KG1 (cell line): ENCODE measurements at regions not wholly inside any gene's neighbourhood (a gene's known extent, or its start where the extent isn't known, plus 50 kb on each side); places are given as distances from the start of the nearest gene placed in this dataset.
A peak's percentile ranks its signal among the peaks of the same experiment; 100 is the strongest.
"Not testable (repeated sequence)": the region's sequence is repeated elsewhere in the genome, so short reads cannot be mapped to it uniquely, and the experiment has no call there.

ENCODE experiments used
- DNase-seq: peaks from one replicate; lab custom pipeline; 2025; lab: John Stamatoyannopoulos, UW

GRCh38 chrX:46220822-46221221 lies 324.4 kb downstream of the ZNF674 start:
- no peak for DNase-seq

GRCh38 chrX:46218373-46218772 lies 326.8 kb downstream of the ZNF674 start:
- no peak for DNase-seq

DNA sequence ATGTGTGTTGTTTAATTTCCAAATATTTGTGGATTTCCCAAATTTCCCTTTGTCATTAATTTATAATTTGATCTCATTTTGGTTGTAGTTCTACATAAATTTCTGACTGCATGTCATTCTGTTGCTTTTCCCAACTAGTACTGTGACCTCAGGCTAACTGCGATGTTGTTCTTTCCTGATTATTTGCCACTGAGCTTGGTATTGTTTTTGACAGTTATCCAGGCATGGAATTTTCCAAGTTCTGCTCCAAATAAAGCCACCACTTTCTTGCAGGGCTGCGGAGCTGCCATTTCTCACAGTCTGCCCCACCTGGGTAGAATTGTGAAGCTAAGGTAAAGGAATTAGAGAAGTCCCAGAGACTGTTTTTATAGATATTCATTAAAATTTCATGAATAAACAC lies 328.8 kb downstream of the ZNF674 start:
- no peak for DNase-seq

GRCh38 chrX:46211079-46211478 lies 334.1 kb downstream of the ZNF674 start:
- DNase-seq, result no peak

DNA sequence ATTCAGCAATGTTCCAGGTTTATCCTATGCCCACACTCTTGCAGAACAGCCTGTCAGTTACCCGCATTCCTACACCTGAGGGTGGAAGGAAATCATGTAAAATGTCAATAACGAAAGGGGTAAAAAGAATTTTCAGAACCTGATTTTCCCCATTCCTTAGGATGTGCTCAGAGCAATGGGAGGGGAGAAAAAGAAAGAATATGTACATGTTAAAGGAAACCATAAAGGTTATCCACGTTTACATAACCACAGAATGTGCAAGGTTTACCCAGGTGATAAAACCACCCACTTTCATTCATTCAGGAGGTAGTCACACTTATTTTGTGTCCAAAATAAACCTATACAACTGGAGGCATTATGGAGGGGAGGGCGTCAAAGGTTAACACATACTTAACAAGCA lies 335.5 kb downstream of the ZNF674 start:
- DNase-seq, result no peak

GRCh38 chrX:46209037-46209436 lies 336.2 kb downstream of the ZNF674 start:
- no peak for DNase-seq

DNA sequence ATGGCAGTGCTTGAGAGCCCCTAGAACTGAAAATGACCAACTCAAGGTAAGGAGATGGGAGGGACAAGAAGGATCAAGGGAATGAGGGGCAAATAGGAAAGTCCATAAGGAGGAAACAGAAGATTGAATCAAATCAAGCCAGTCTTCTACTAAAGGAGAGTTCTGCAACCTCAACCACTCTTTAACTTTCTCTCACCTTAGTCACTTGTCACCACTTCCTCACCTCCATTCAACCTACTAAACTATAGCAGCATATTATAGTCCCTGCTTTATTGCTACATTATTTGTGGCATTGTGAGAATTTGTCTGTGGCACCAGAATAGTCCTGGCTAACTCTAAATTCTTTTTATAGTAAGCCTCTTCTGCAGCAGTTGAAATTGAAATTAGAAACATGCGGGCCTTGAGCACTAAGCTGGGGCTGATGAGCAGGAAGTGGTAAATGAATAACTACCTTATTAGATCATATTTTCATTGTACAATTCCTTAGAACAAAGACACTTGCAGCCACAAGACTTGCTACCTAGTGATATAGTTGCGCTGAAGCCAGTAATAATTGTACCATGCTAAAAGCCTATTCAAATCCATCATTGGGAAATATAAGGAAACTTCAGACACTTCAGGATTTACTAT lies 336.9 kb downstream of the ZNF674 start:
- DNase-seq, result no peak

DNA sequence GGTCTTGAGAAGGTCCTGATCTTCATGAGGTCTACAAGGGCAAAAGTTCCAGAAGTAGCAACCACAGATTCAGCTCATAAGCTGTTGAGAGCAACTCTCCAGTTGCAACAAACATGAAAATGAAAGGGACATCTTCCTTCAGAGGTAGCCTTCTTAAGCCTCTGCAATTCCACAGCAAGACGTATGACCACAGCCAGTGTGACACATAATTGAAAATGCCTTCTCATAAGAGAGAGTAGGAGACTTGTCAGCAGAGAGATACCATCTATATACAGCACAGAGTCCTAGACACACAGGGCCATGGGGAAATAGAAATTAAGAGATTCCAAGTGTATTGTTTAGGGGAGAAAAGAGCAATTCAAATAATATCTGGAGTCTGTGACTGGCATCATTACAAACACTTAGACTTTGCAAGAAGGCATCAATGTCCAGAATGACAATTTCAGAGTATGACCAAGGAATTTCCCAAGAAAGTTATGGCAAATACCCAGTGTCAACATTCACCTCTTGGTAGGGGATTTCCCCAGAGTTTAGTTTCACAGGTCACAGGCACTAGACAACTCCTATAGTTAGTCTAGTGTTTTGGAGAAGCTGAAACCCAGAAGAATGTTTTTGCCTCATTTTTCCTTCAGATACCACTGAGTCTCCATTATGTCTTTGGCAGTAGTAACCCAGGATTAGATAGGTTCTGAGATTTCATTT lies 340.3 kb downstream of the ZNF674 start:
- no peak for DNase-seq

DNA sequence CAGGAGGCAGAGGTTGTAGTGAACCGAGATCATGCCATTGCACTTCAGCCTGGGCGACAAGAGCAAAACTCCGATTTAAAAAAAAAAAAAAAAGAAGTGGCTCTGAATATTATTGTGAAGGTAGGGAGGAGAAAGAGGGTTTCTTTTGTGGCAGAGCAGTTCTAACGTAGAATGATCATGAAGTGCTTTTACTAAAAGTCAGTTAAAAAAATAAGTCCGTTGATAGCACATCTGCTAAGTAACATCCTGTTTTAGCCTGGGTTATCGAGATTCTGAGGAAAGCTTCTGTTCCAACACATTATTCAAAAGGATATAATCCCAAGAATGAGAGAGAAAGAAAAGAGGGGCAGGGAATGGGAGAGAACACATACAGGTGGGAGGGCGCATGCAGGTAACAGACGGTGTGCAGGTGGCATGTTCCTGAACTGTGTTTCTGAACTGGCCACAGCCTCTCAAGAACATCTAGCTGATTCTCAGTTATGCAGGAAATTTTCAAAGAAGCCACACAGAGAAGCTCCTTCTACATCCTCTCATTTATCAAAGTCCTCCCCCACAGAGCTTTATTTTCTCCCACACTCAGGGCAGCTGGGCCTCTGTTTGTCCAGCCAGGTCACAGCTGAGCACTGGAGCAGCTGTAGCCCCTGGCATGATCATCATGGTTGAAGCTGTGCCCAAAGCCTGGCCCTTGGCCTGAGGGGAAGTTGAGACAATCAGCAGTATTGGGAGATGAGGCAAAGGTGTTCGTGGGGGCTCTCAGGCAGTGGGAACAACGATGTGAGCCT lies 342.3 kb downstream of the ZNF674 start:
- no peak for DNase-seq

DNA sequence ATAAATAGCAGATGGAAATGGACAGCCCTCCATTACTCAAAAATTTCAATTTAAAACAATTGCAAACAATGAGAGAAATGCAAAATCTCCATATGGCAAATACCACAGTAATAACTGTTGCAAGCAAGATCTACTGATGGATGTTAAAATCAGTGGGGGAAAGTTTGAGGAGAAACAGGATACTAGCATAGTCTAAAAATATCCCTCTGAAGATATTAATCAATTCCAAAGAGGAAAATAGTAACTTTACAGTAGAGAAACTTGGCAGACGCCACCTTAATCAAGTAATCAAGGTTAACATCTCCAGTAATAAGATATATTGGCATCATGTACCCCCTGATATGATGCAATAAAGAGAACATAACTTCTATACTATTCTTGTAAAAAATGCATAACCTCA lies 344.8 kb downstream of the ZNF674 start:
- DNase-seq, result no peak

DNA sequence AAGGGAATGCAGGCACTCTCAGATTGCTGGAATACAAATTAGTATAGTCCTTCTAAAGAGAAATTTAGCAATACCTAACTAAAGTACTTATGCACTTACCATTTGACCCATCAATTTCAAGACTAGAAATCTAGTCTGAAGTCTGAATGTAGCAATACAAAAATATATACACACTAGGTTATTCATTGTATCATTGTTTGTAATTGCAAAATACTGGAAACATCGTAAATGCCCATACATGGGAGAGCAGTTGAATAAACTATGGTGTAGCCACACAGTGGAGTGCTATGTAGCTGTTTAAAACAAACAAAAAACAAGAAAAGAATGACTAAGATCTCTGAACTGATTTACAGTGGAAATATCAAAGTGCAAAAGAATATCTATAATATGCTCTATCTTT lies 346.4 kb downstream of the ZNF674 start:
- DNase-seq, result no peak

DNA sequence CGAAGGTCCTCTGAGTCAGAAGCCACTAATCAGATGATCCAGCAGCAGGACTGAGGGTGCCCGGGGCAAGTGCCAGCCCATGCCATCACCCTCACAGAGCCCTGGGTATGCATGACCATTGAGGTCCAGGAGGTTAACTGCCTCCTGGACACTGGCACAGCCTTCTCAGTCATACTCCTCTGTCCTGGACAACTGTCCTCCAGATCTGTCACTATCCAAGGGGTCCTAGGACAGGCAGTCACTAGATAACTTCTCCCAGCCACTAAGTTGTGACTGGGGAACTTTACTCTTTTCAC lies 358.5 kb downstream of the ZNF674 start:
- DNase-seq, result not testable (repeated sequence)

- DNase-seq, result no peak
Measured at GRCh38 chrX:46185923-46186810, 359.1 kb downstream of the ZNF674 start.

DNA sequence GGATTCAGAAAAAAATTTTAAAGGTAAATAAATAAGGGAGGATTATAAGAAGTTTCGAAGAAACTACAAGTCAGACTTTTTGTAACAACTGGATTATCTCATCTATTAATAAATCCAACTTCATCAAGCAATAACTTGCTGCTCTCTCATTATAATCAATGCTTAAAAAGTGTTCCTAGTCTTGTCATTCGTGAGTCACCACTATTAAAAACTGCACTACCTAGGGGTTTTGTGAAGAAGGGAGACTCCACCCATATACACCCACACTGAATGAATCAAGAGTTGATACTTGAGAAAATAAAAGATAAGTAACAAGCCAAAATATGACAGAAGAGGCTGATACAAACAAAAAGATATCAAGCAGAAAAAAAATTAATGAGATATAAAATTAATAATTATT lies 360.5 kb downstream of the ZNF674 start:
- no peak for DNase-seq

- DNase-seq, result peak; percentile 32
Measured at GRCh38 chrX:46180258-46180687, 364.9 kb downstream of the ZNF674 start.

DNA sequence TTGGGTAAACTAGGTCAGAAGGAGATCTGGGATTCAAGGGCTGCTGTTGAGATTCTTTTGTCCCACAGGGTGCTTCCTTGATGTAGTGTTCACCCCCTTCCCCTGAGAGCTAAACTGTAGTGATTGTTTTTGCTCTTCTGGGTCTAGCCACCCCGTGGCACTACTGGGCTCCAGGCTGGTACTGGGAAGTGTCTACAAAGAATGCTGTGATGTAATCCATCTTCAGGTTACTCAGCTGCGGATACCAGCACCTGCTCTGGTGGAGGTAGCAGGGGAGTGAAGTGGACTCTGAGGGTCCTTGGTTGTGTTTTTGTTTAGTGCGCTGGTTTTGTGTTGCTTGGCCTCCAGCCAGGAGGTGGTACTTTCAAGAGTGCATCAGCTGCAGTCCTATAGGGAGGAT lies 365.5 kb downstream of the ZNF674 start:
- no peak for DNase-seq

GRCh38 chrX:46178763-46179162 lies 366.5 kb downstream of the ZNF674 start:
- DNase-seq, result peak; percentile 29

DNA sequence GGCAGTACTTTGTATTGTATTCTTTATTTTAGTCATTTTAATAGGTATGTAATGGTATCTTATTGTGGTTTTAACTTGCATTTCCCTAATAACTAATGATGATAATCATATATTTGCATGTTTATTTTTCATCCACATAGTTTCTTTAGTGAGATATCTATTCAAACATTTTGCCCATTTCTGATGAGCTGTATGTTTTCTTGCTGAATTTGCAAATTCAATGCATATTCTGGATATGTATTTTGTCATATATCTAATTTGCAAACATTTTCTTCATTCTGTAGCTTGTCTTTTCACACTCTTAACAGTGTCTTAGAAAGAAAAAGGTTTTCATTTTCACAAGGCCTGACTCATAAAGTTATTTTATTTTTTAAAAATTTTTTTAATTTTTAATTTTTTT lies 372.1 kb downstream of the ZNF674 start:
- DNase-seq, result no peak

- DNase-seq, result not testable (repeated sequence)
Measured at GRCh38 chrX:46171457-46171856, 373.8 kb downstream of the ZNF674 start.

DNA sequence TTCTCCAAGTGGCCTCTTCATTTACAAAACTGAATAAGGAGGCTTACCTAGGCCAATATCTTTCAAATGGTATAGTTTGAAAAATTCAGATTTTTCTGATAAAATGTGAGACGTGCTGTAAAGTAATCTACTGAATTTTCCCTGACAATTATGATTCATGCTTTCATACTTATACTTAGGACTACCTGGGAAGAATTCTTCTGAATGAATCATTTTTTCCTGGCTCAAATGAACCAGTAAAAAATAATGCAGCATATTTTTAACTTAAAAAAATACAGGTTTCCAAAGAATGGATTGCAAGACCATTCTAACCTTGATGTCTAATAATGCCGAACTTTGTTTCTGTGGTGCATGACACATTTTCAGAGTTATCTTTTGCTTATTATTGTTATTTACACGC lies 375.4 kb downstream of the ZNF674 start:
- DNase-seq, result no peak

GRCh38 chrX:46168254-46168653 lies 377.0 kb downstream of the ZNF674 start:
- no peak for DNase-seq

- no peak for DNase-seq
Measured at GRCh38 chrX:46165866-46166265, 379.4 kb downstream of the ZNF674 start.
